ENCODE measurements at regions not wholly inside any gene's neighbourhood (a gene's known extent, or its start where the extent isn't known, plus 50 kb on each side); places are given as distances from the start of the nearest gene placed in this dataset.
"Not testable (repeated sequence)": the region's sequence is repeated elsewhere in the genome, so short reads cannot be mapped to it uniquely, and the experiment has no call there.

DNA sequence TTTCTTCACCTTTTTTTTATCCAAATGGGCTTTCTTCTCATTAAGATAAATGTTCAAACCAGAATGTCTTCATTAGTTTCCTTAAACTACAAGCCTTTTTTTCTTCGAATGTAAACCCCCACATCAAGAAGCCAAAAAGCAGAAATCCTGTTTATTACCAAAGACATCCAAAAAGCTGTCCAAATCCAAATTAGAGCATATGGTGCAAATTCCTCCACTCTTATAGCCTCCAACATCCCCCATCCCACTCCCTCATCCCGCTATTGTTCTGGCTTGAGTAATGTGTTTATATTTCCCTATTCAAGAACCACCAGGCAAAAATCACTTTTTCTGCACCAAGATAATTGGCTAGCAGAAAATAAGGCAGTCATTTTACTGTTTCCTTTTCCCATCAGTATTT is 315.1 kb upstream of the ADGRL3 start:
- DNase-seq: no peak
- Histone ChIP-seq H3K27ac (ENCODE audit: low read length) (no peak overlapping the region), H3K4me3 (ENCODE audit: low read length) (no peak overlapping the region), H3K27me3 (ENCODE audit: control insufficient read depth, insufficient read depth) (no peaks in the 10 kb centered on the region), H3K4me1 (ENCODE audit: control insufficient read depth, insufficient read depth, low read length) (no peaks in the 10 kb centered on the region), H3K9me3 (ENCODE audit: control insufficient read depth, low read length) (no peaks in the 10 kb centered on the region)
- 36% methylated on average over 2 of the region's 2 CpGs for WGBS
- intact Hi-C loops (cut with DNase I): no loop called here
- ATAC-seq: no peak

DNA sequence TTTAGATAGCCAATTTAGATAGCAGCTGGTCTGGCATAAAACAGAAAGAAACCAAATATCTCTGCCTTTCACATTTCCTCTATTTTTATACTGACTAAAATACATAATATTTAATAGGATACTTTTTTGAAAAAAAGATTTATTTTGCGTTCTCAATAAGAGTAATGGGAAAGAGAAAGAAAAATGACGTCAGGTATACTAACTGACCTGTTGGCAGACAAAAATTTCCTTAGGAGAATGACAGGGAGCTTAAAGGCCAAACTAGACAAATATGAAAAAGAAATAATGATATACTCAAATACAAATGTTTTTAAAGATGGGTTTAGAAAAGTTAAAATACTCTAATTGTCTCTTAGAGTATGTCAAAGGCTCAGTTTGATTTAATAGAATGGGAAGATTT is 309.4 kb upstream of the ADGRL3 start:
- Histone ChIP-seq H3K27ac (ENCODE audit: low read length) (no peak overlapping the region), H3K4me3 (ENCODE audit: low read length) (no peak overlapping the region), H3K4me1 (ENCODE audit: control insufficient read depth, insufficient read depth, low read length) (no peaks in the 10 kb centered on the region), H3K27me3 (ENCODE audit: control insufficient read depth, insufficient read depth) (no peaks in the 10 kb centered on the region), H3K9me3 (ENCODE audit: control insufficient read depth, low read length) (no peaks in the 10 kb centered on the region)
- intact Hi-C loops (cut with DNase I): no loop called here
- no peak for ATAC-seq
- no peak for DNase-seq
- 78% methylated on average over 2 of the region's 2 CpGs for WGBS

DNA sequence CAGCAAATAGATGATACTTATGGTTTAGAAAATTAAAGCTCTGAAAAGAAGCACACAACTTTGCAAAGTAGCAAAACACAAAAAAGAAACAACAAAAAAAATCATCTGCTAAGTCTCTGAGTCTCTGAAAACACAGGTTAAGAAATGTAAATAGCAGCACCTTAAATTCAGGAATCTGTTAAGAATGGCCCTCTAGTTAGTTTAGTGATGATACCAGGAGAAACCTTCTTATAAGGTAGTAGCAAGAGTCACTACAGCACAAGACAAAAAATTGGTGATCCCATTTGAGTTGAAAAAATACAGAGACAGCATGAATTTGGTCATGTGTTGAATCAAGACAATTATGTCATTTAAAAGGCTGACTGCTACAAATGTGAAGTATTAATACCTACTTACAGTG is 308.2 kb upstream of the ADGRL3 start:
- ATAC-seq: no peak

DNA sequence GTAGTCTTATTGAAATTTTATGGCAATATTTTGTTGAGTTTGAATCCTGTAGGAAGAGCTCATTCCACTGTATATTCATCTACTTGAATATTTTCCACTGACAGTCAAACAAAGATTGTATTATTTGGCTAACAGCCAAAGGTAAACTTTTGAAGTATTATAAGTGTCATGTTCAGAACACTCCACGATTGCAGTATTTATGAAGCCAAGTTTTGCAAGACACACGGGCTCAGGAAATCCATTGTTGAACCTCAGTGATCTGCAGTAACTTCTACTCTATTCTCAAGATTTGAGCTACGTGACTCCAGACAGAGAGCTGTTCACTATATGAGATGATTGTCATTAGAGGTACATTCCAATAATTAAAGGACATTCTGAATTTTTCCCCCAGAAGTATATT is 302.7 kb upstream of the ADGRL3 start:
- intact Hi-C loops (cut with DNase I): no loop called here
- DNase-seq (no peak), ATAC-seq (no peak)
- Histone ChIP-seq H3K9me3 (ENCODE audit: control insufficient read depth, low read length) (no peaks in the 10 kb centered on the region), H3K4me1 (ENCODE audit: control insufficient read depth, insufficient read depth, low read length) (no peaks in the 10 kb centered on the region), H3K27me3 (ENCODE audit: control insufficient read depth, insufficient read depth) (no peaks in the 10 kb centered on the region), H3K27ac (ENCODE audit: low read length) (no peak overlapping the region), H3K4me3 (ENCODE audit: low read length) (no peak overlapping the region)
- 21% methylated on average over 3 of the region's 3 CpGs for WGBS

More for the DNA sequence above, 308.2 kb upstream of the ADGRL3 start:
- no peaks in the 10 kb centered on the region for H3K4me1 ChIP-seq (ENCODE audit: control insufficient read depth, insufficient read depth, low read length)
- no peak for DNase-seq
- no peaks in the 10 kb centered on the region for H3K27me3 ChIP-seq (ENCODE audit: control insufficient read depth, insufficient read depth)
- no peak overlapping the region for H3K27ac ChIP-seq (ENCODE audit: low read length)
- no peak overlapping the region for H3K4me3 ChIP-seq (ENCODE audit: low read length)
- intact Hi-C loops (cut with DNase I): no loop called here
- no peaks in the 10 kb centered on the region for H3K9me3 ChIP-seq (ENCODE audit: control insufficient read depth, low read length)

DNA sequence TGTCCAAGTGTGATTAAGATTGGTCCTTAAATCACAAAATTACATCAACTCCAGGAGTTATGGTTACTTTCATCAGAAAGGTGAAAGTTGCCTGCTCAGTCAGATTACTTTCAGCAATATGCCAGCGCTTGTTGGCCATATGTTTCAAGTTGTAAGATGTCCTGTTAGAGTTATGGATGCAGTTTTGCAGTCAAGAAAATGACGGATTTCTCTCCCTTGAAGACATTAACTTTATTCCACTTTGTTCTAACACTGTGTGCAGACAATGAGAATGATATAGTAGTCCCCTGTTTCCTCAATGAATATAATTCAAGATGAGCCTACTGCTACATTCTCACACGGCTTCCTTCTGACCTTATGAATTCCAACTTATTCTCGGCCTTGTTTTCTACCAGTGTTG is 295.0 kb upstream of the ADGRL3 start:
- no peak overlapping the region for H3K27ac ChIP-seq (ENCODE audit: low read length)
- DNase-seq (no peak), ATAC-seq (no peak)
- H3K4me3 ChIP-seq (ENCODE audit: low read length): no peak overlapping the region
- H3K9me3 ChIP-seq (ENCODE audit: control insufficient read depth, low read length): no peaks in the 10 kb centered on the region
- WGBS: 92% methylated on average over 4 of the region's 4 CpGs
- H3K4me1 ChIP-seq (ENCODE audit: control insufficient read depth, insufficient read depth, low read length): no peaks in the 10 kb centered on the region
- H3K27me3 ChIP-seq (ENCODE audit: control insufficient read depth, insufficient read depth): no peaks in the 10 kb centered on the region
- intact Hi-C loops (cut with DNase I): no loop called here

DNA sequence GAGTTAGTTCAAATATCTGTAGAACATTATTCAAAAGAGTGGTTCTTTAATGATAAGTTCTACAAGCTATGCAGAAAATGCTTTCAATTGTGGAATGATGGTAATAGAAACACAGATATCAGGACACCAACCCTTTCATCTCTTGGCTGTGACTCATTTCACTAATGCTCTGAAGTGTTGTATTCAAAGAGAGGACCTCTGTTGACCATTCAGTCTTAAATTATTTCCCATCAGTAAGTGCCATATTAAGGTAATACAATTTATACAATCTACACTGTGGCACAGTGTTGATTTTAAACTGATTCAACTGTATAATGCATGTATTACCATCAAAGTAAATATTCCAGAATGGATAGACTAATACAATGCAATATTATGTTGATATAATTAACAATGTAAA is 289.0 kb upstream of the ADGRL3 start:
- intact Hi-C loops (cut with DNase I): no loop called here
- H3K9me3 ChIP-seq (ENCODE audit: control insufficient read depth, low read length): no peaks in the 10 kb centered on the region
- no peak overlapping the region for H3K27ac ChIP-seq (ENCODE audit: low read length)
- no peak for ATAC-seq
- no peak for DNase-seq
- no peaks in the 10 kb centered on the region for H3K4me1 ChIP-seq (ENCODE audit: control insufficient read depth, insufficient read depth, low read length)
- no peaks in the 10 kb centered on the region for H3K27me3 ChIP-seq (ENCODE audit: control insufficient read depth, insufficient read depth)
- no peak overlapping the region for H3K4me3 ChIP-seq (ENCODE audit: low read length)

DNA sequence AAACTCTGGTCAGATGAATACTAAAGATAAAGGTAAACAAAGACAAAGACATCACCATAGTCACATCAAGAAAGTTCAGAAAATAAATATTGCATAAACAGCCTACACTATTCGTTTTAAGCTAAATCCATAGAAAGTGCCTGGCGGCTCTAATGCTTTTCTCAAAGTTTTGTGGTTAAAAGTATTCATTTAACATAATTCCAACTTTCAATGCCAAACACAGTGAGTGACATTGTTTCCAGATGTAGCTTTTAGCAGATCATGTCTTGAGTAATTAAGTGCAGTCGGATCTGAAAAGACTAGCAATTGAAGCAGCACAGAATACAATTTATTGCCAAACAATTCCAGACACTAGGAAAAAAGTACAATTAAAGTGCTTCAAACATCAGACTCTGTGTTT is 287.1 kb upstream of the ADGRL3 start:
- Histone ChIP-seq H3K4me1 (ENCODE audit: control insufficient read depth, insufficient read depth, low read length) (no peaks in the 10 kb centered on the region), H3K27ac (ENCODE audit: low read length) (no peak overlapping the region), H3K27me3 (ENCODE audit: control insufficient read depth, insufficient read depth) (no peaks in the 10 kb centered on the region), H3K4me3 (ENCODE audit: low read length) (no peak overlapping the region), H3K9me3 (ENCODE audit: control insufficient read depth, low read length) (no peaks in the 10 kb centered on the region)
- 71% methylated on average over 3 of the region's 3 CpGs for WGBS
- ATAC-seq: no peak
- intact Hi-C loops (cut with DNase I): no loop called here
- DNase-seq: no peak

DNA sequence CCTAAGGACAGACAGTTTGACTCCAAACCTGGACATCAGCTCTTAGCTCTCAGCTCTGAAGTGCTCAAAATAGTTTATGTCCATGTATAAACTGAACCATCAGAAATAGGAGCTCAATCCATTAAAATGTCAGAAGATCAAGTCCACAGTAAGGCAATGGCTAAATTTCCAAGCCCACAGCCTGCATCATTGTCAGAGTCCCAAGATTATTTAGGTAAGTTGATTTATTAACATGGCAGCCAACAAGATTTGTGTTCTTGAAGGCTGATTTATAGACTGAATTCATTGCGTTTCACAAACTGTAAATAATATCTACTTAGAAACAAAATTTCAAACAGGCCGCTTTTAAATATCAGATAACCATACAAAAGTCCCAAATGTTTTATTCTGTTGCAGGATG is 286.5 kb upstream of the ADGRL3 start:
- no peak overlapping the region for H3K27ac ChIP-seq (ENCODE audit: low read length)
- 93% methylated on average over 2 of the region's 2 CpGs for WGBS
- H3K27me3 ChIP-seq (ENCODE audit: control insufficient read depth, insufficient read depth): no peaks in the 10 kb centered on the region
- intact Hi-C loops (cut with DNase I): no loop called here
- H3K9me3 ChIP-seq (ENCODE audit: control insufficient read depth, low read length): no peaks in the 10 kb centered on the region
- no peaks in the 10 kb centered on the region for H3K4me1 ChIP-seq (ENCODE audit: control insufficient read depth, insufficient read depth, low read length)
- DNase-seq (no peak), ATAC-seq (no peak)
- no peak overlapping the region for H3K4me3 ChIP-seq (ENCODE audit: low read length)

DNA sequence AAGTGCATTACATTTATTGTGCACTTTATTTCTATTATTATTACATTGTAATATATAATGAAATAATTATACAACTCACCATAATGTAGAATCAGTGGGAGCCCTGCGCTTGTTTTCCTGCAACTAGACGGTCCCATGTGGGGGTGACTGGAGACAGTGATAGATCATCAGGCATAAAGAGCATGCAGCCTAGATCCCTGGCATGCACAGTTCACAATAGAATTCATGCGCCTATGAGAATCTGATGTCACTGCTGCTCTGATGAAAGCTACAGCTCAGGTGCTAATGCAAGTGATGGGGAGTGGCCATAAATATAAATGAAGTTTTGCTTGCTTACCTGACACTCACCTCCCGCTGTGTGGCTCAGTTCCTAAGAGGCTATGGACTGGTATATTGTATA is 278.4 kb upstream of the ADGRL3 start:
- ATAC-seq: not testable (repeated sequence)

DNA sequence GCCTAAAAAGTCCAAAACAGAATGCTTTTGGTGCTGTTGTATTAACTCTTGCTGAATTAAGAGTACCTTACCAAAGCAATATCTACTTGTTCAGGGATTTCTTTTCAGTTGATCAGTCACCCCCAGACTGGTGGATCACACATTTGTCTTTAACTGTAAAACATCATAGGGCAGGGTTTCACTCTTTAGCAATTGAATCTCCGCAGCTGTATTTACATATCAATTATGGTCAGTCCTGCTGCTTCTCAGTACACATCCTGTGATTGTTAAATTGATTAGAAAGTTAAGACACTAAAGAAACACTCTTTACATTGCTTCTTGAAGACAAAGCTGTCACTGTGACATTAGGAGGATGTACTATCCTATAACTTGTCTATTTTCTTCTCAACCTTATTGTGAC is 277.1 kb upstream of the ADGRL3 start:
- Histone ChIP-seq H3K27me3 (ENCODE audit: control insufficient read depth, insufficient read depth) (no peaks in the 10 kb centered on the region), H3K9me3 (ENCODE audit: control insufficient read depth, low read length) (no peaks in the 10 kb centered on the region), H3K27ac (ENCODE audit: low read length) (no peak overlapping the region), H3K4me1 (ENCODE audit: control insufficient read depth, insufficient read depth, low read length) (no peaks in the 10 kb centered on the region), H3K4me3 (ENCODE audit: low read length) (no peak overlapping the region)
- ATAC-seq (no peak), DNase-seq (no peak)
- WGBS: 46% methylated on average over 1 of the region's 1 CpG
- intact Hi-C loops (cut with DNase I): no loop called here

More for the DNA sequence above, 278.4 kb upstream of the ADGRL3 start:
- H3K9me3 ChIP-seq (ENCODE audit: control insufficient read depth, low read length); DNase-seq; H3K27ac ChIP-seq (ENCODE audit: low read length); H3K4me1 ChIP-seq (ENCODE audit: control insufficient read depth, insufficient read depth, low read length); H3K4me3 ChIP-seq (ENCODE audit: low read length); H3K27me3 ChIP-seq (ENCODE audit: control insufficient read depth, insufficient read depth); intact Hi-C loops (cut with DNase I): not testable (repeated sequence)
- 85% methylated on average over 4 of the region's 4 CpGs for WGBS

DNA sequence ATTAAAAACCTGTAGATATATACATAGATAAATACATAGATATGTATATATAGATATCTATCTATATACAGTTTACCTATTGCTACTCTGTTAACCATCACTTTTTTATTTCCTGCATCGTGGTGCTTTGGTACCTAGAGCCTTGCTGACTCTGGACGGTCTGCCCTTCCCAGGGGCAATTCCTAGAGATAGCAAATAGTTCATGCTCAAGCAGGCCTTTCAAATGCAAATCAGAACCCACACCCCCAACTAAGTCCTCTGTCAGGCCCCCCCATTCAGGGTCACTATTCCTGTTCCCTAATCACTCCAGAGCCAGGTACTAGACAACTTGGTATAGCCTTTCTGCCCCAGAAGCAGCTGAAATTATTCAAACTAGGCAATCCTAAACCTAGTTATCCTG is 273.5 kb upstream of the ADGRL3 start:
- no peak overlapping the region for H3K27ac ChIP-seq (ENCODE audit: low read length)
- no peak for DNase-seq
- 88% methylated on average over 2 of the region's 2 CpGs for WGBS
- H3K27me3 ChIP-seq (ENCODE audit: control insufficient read depth, insufficient read depth): no peaks in the 10 kb centered on the region
- intact Hi-C loops (cut with DNase I): no loop called here
- no peaks in the 10 kb centered on the region for H3K4me1 ChIP-seq (ENCODE audit: control insufficient read depth, insufficient read depth, low read length)
- H3K9me3 ChIP-seq (ENCODE audit: control insufficient read depth, low read length): no peaks in the 10 kb centered on the region
- H3K4me3 ChIP-seq (ENCODE audit: low read length): no peak overlapping the region
- ATAC-seq: no peak

DNA sequence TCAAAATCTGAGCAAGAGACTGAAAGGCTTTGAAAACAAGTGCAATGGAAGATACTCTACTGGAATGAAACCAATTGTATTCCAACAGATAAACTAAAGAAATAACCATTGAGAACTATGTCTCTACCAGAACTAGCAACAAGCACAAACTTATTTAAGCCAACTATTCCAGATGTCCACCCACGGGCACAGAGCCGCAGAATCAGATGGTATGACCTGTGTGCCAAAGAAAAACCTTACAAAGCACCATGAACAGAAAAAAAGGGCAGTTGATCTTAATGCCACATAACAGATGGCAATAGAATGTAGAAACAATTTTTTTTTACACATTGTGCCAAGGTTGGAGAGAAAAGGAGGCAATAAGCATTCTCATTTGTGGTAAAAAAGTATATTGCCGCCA is 269.3 kb upstream of the ADGRL3 start:
- no peak overlapping the region for H3K4me3 ChIP-seq (ENCODE audit: low read length)
- no peak for DNase-seq
- intact Hi-C loops (cut with DNase I): no loop called here
- H3K9me3 ChIP-seq (ENCODE audit: control insufficient read depth, low read length): no peaks in the 10 kb centered on the region
- no peaks in the 10 kb centered on the region for H3K27me3 ChIP-seq (ENCODE audit: control insufficient read depth, insufficient read depth)
- H3K27ac ChIP-seq (ENCODE audit: low read length): no peak overlapping the region
- H3K4me1 ChIP-seq (ENCODE audit: control insufficient read depth, insufficient read depth, low read length): no peaks in the 10 kb centered on the region
- ATAC-seq: no peak
- WGBS: 73% methylated on average over 3 of the region's 3 CpGs
